ENCODE measurements at regions not wholly inside any gene's neighbourhood (a gene's known extent, or its start where the extent isn't known, plus 50 kb on each side); places are given as distances from the start of the nearest gene placed in this dataset.

GRCh38 chr2:5236249-5236648 is 455.9 kb upstream of the SOX11 start (continued):
- no peak for TF ChIP-seq TCF7L2 (IDR thresholded peaks at IDR 0.05; ENCODE audit: borderline replicate concordance, extremely low read depth, insufficient read depth, insufficient read length)
- no peak for TF ChIP-seq EZH2 (IDR thresholded peaks at IDR 0.05)
- TF ChIP-seq FOSL1 (IDR thresholded peaks at IDR 0.05; ENCODE audit: low read depth) = no peak
- no peak for TF ChIP-seq SP1 (IDR thresholded peaks at IDR 0.05; ENCODE audit: low read depth)

GRCh38 chr2:5242751-5243150 is 449.4 kb upstream of the SOX11 start:
- ATAC-seq = no peak
- TF ChIP-seq TCF7L2 (IDR thresholded peaks at IDR 0.05; ENCODE audit: borderline replicate concordance, extremely low read depth, insufficient read depth, insufficient read length) = no peak
- TF ChIP-seq ELF1 (IDR thresholded peaks at IDR 0.05; ENCODE audit: borderline replicate concordance, low read depth) = no peak
- no peak for TF ChIP-seq CBX3 (IDR thresholded peaks at IDR 0.05; ENCODE audit: low read depth)
- no peak for TF ChIP-seq ATF3 (IDR thresholded peaks at IDR 0.05)
- TF ChIP-seq POLR2AphosphoS5 (IDR thresholded peaks at IDR 0.05; ENCODE audit: low read depth, low read length) = no peak
- TF ChIP-seq REST (IDR thresholded peaks at IDR 0.05; ENCODE audit: low read depth) = no peak
- no peak for TF ChIP-seq SRF (IDR thresholded peaks at IDR 0.05; ENCODE audit: low read depth)
- no peak for TF ChIP-seq EZH2 (IDR thresholded peaks at IDR 0.05)
- no peak for TF ChIP-seq SIN3A (IDR thresholded peaks at IDR 0.05; ENCODE audit: low read depth)
- TF ChIP-seq FOSL1 (IDR thresholded peaks at IDR 0.05; ENCODE audit: low read depth) = no peak
- TF ChIP-seq JUND (IDR thresholded peaks at IDR 0.05) = no peak
- no peak for TF ChIP-seq ZFX (IDR thresholded peaks at IDR 0.05)
- TF ChIP-seq POLR2A (IDR thresholded peaks at IDR 0.05; ENCODE audit: borderline replicate concordance, extremely low read depth, insufficient read depth, insufficient read length) = no peak
- no peak for TF ChIP-seq EZH2phosphoT487 (IDR thresholded peaks at IDR 0.05; ENCODE audit: borderline replicate concordance)
- TF ChIP-seq CTCF (IDR thresholded peaks at IDR 0.05 in 2 of 3, conservative IDR thresholded peaks at IDR 0.05 in 1 of 3; ENCODE audit: borderline replicate concordance in 1 of 3, insufficient read depth in 1 of 3, low read depth in 2 of 3, low read length in 2 of 3) = no peak
- no peak for TF ChIP-seq MAX (IDR thresholded peaks at IDR 0.05)

More at GRCh38 chr2:5242751-5243150, 449.4 kb upstream of the SOX11 start:
- H3K27ac ChIP-seq (ENCODE audit: low read depth, low read length) = no peak overlapping the region
- POLR2A ChIA-PET = no interaction called here
- no peaks in the 10 kb centered on the region for H3K27me3 ChIP-seq (ENCODE audit: insufficient read depth, low read length)
- H3K9me3 ChIP-seq (ENCODE audit: control insufficient read depth in 1 of 2, insufficient read depth in 1 of 2, low read depth in 1 of 2, low read length in 2 of 2) = peaks cover 9 to 12% of the 10 kb centered on the region in 2 experiments; a peak in 2 of 4 replicates
- no peak for DNase-seq (ENCODE audit: low read depth, low spot score)
- no peaks in the 10 kb centered on the region for H3K36me3 ChIP-seq (ENCODE audit: control insufficient read depth in 1 of 2, insufficient read depth in 2 of 2, low read length in 2 of 2)
- no peak overlapping the region for H2AFZ ChIP-seq (ENCODE audit: low read depth, low read length, poor library complexity, severe bottlenecking)
- H3K4me2 ChIP-seq (ENCODE audit: low read length) = no peak overlapping the region
- H3K4me1 ChIP-seq (ENCODE audit: control insufficient read depth in 1 of 2, insufficient read depth in 2 of 2, low read length in 2 of 2) = no peaks in the 10 kb centered on the region
- RAD21 ChIA-PET (ENCODE audit: low non-redundant PET in 1 of 2, low total read pairs in 2 of 2, uncharacterized antibody in 2 of 2, unreplicated experiment in 2 of 2) = no interaction called here
- no peak overlapping the region for H3K4me3 ChIP-seq (replicated peaks in 1 of 2; ENCODE audit: low read depth in 1 of 2, low read length in 2 of 2)
- no peak overlapping the region for H3K9ac ChIP-seq (ENCODE audit: low read length)
- no peaks in the 10 kb centered on the region for H3K9me2 ChIP-seq (ENCODE audit: insufficient read depth)
- H3K79me2 ChIP-seq (ENCODE audit: insufficient read depth, low read length) = no peaks in the 10 kb centered on the region
- CTCF ChIA-PET = no interaction called here
- intact Hi-C loops (cut with micrococcal nuclease) = no loop called here
- BruUV-seq (replicated peaks) = no TSS peak
- H4K20me1 ChIP-seq (ENCODE audit: insufficient read depth) = no peaks in the 10 kb centered on the region
